Suprapubic skin (tissue), 4 donors: ENCODE measurements at regions not wholly inside any gene's neighbourhood (a gene's known extent, or its start where the extent isn't known, plus 50 kb on each side); places are given as distances from the start of the nearest gene placed in this dataset.

Experiments
- DNase-seq, 2 donors: peaks; one replicate each; pipeline ENCODE4 v3.0.0-alpha.2; 2019; ENCODE audit warnings: low spot score in 2 of 2
- H3K27ac ChIP-seq: fragments of 200-600 bp; sonication (generic); one replicate; pipeline ENCODE4 v1.5.1; 2019
- H3K27me3 ChIP-seq: fragments of 200-600 bp; sonication (generic); one replicate; pipeline ENCODE4 v1.5.1; 2019
- H3K36me3 ChIP-seq: fragments of 200-600 bp; sonication (generic); one replicate; pipeline ENCODE4 v1.5.1; 2019
- H3K4me1 ChIP-seq: fragments of 200-600 bp; sonication (generic); one replicate; pipeline ENCODE4 v1.5.1; 2019
- H3K4me3 ChIP-seq: fragments of 200-600 bp; sonication (generic); one replicate; pipeline ENCODE4 v1.5.1; 2019; ENCODE audit warnings: mild to moderate bottlenecking
- H3K9me3 ChIP-seq: fragments of 200-600 bp; sonication (generic); one replicate; pipeline ENCODE4 v1.5.1; 2019
- CTCF ChIP-seq, 2 donors: fragments of 200-600 bp in 1 of 2; fragments of 450-650 bp in 1 of 2; sonication (generic) in 1 of 2; IDR thresholded peaks; one replicate each; pipeline ENCODE4 v1.5.1; 2016 to 2019; ENCODE audit warnings: antibody characterized with exemption in 2 of 2, mild to moderate bottlenecking in 1 of 2, moderate library complexity in 1 of 2
- EP300 ChIP-seq: sonication (generic); formaldehyde crosslinking; IDR thresholded peaks from one replicate; pipeline ENCODE4 v1.6.1; 2017; ENCODE audit warnings: antibody characterized with exemption
- POLR2A ChIP-seq, 2 donors: fragments of 450-650 bp; IDR thresholded peaks; one replicate each; pipeline ENCODE4 v1.6.1; 2017; ENCODE audit warnings: antibody characterized with exemption in 2 of 2, mild to moderate bottlenecking in 2 of 2, moderate library complexity in 2 of 2
- POLR2AphosphoS5 ChIP-seq, 3 donors: sonication (generic); formaldehyde crosslinking; IDR thresholded peaks; one replicate each; pipeline ENCODE4 v1.6.1; 2017; ENCODE audit warnings: antibody characterized with exemption in 3 of 3
- WGBS: methylation state at CpG from one replicate; pipeline ENCODE4 v1.1.5; 2018; 5-methylcytosine and 5-hydroxymethylcytosine counted together

DNA sequence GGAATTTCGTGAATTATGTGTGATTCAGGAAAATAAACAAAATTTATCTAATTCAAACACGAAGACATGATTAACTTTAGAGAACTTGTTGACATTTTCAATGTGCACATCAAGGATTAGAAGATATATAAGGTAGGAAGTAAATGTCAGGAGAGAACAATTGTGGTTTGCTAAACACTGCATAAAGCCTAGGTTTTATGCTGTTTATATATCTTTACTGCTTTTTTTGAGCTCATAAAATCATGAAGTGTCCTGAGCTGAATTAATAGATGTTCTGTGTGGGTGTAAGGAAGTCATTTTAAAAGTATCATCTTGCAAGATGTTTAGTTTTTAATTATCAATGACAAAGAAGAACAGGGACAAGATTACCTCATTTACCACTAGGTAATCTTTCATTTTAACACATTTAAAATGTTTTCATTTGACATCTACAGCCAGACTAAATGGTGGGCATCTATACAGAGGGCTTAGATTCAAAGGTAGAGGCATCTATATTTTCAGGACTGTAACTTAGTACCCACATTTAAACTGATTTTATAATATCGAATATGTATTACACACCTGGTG lies 382.8 kb downstream of the ADAMTS20 start:
- H3K27me3 ChIP-seq: no peaks in the 10 kb centered on the region
- H3K9me3 ChIP-seq: no peaks in the 10 kb centered on the region
- H3K27ac ChIP-seq: no peak overlapping the region
- DNase-seq: no peak
- TF ChIP-seq POLR2AphosphoS5 (IDR thresholded peaks at IDR 0.05): no peak
- no peak for TF ChIP-seq CTCF (IDR thresholded peaks at IDR 0.05)
- TF ChIP-seq EP300: no peak
- TF ChIP-seq POLR2A (IDR thresholded peaks at IDR 0.05): no peak
- no peaks in the 10 kb centered on the region for H3K4me1 ChIP-seq
- 70% methylated on average over 3 of the region's 3 CpGs for WGBS
- H3K36me3 ChIP-seq: no peaks in the 10 kb centered on the region
- H3K4me3 ChIP-seq: no peak overlapping the region

DNA sequence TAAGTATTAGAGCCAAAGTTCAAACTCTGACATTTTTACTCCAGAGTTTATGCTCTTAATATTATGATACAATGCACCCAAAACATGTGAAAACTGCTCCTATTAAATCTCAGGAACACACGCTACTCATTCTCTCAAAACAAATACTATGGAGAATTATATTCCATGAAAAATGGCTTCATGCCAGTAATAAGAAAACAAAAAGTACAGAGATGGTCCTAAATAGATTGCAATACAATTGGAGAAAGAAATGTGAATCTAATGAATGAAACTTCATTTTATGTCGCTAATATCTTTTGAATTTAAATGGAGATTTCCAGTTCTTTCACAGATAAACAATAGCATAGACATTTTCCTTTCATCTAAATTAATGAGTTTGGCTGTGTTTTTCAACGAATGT lies 384.3 kb downstream of the ADAMTS20 start:
- H3K4me1 ChIP-seq: no peaks in the 10 kb centered on the region
- no peak for TF ChIP-seq EP300
- no peak for TF ChIP-seq CTCF (IDR thresholded peaks at IDR 0.05)
- no peak for TF ChIP-seq POLR2A (IDR thresholded peaks at IDR 0.05)
- no peak for TF ChIP-seq POLR2AphosphoS5 (IDR thresholded peaks at IDR 0.05)
- no peaks in the 10 kb centered on the region for H3K27me3 ChIP-seq
- no peaks in the 10 kb centered on the region for H3K9me3 ChIP-seq
- H3K4me3 ChIP-seq: no peak overlapping the region
- no peak for DNase-seq
- no peaks in the 10 kb centered on the region for H3K36me3 ChIP-seq
- H3K27ac ChIP-seq: no peak overlapping the region
- 73% methylated on average over 3 of the region's 3 CpGs for WGBS

DNA sequence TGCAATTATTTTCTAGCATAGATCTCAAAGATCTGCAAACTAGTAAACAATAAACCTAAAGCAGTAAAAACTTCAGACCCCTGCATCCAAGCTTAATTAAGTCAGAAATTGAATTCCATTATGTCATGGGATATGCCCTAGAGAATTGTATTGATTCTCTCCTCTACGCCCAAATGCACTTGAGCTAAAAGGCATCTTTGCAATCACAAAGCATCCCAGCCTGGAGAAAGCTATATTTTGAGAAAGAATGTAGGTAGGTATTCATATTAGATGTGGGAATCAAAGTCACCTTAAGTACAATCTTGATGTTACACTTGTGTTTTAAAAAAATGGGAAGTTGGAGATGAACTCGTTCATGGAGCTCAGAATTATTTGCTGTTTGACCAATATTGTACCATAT lies 386.7 kb downstream of the ADAMTS20 start:
- 84% methylated on average over 2 of the region's 2 CpGs for WGBS

DNA sequence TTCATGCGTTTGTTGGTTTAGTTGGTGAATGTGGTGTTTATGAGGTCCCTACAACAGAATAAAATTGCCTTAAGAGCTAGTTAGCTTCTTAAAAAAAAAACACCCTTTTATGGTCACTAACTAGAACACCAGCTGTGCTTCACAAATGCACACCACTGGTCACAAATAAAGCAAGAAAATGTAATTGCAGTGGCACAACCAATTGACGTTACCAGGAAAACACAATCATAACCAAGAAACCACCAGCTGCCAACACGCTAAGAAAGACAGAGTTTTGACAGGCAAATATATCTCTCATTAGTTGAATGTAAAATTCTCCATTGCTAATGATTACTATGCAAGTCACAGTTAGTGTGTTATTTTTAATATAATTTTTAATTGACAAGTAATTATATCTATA lies 389.9 kb downstream of the ADAMTS20 start:
- Histone ChIP-seq H3K27me3 (no peaks in the 10 kb centered on the region), H3K9me3 (no peaks in the 10 kb centered on the region), H3K4me1 (no peaks in the 10 kb centered on the region), H3K4me3 (no peak overlapping the region), H3K27ac (no peak overlapping the region), H3K36me3 (no peaks in the 10 kb centered on the region)
- TF ChIP-seq POLR2AphosphoS5 (IDR thresholded peaks at IDR 0.05) (no peak), CTCF (IDR thresholded peaks at IDR 0.05) (no peak), POLR2A (IDR thresholded peaks at IDR 0.05) (no peak)
- DNase-seq: no peak
- 91% methylated on average over 3 of the region's 3 CpGs for WGBS

More for the DNA sequence above, 386.7 kb downstream of the ADAMTS20 start:
- Histone ChIP-seq H3K4me3 (no peak overlapping the region), H3K27me3 (no peaks in the 10 kb centered on the region), H3K9me3 (no peaks in the 10 kb centered on the region), H3K4me1 (no peaks in the 10 kb centered on the region), H3K27ac (no peak overlapping the region), H3K36me3 (no peaks in the 10 kb centered on the region)
- DNase-seq: no peak
- TF ChIP-seq POLR2A (IDR thresholded peaks at IDR 0.05): no peak

DNA sequence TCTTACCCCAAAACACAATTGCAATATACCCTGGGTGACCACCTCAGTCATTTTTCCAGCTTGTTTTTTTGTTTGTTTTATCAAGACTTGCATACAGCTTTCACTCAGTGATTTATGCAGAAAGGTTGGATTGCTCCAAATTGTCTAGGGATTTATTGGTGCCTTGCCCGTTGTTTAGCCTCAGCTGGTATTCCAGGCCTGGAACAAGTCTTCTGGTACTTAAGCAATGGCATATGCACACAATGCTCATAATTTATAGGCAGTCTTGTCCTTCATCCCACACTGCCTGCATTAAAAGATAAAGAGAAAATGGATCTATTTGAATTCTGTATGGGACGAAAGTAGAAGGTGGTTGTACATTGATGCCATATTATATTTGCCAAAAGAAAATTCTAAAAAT lies 392.5 kb downstream of the ADAMTS20 start:
- TF ChIP-seq CTCF (IDR thresholded peaks at IDR 0.05) (no peak), POLR2AphosphoS5 (IDR thresholded peaks at IDR 0.05) (no peak), EP300 (no peak), POLR2A (IDR thresholded peaks at IDR 0.05) (no peak)
- H3K27me3 ChIP-seq: no peaks in the 10 kb centered on the region
- WGBS: 53% methylated on average over 2 of the region's 2 CpGs
- no peak overlapping the region for H3K27ac ChIP-seq
- H3K4me1 ChIP-seq: no peaks in the 10 kb centered on the region
- no peaks in the 10 kb centered on the region for H3K36me3 ChIP-seq
- H3K4me3 ChIP-seq: no peak overlapping the region
- H3K9me3 ChIP-seq: no peaks in the 10 kb centered on the region
- DNase-seq: no peak

GRCh38 chr12:43158126-43158525 lies 393.9 kb downstream of the ADAMTS20 start:
- no peak for DNase-seq
- WGBS: 82% methylated on average over 1 of the region's 1 CpG

More at GRCh38 chr12:43158126-43158525, 393.9 kb downstream of the ADAMTS20 start:
- Histone ChIP-seq H3K9me3 (no peaks in the 10 kb centered on the region), H3K4me3 (no peak overlapping the region), H3K27ac (no peak overlapping the region), H3K4me1 (no peaks in the 10 kb centered on the region), H3K27me3 (no peaks in the 10 kb centered on the region), H3K36me3 (no peaks in the 10 kb centered on the region)
- no peak for TF ChIP-seq POLR2AphosphoS5 (IDR thresholded peaks at IDR 0.05)
